ENCODE measurements at regions not wholly inside any gene's neighbourhood (a gene's known extent, or its start where the extent isn't known, plus 50 kb on each side); places are given as distances from the start of the nearest gene placed in this dataset.
A peak's percentile ranks its signal among the peaks of the same experiment; 100 is the strongest.

GRCh38 chr7:113175525-113176104 lies 57.3 kb upstream of the SMIM30 start:
- Histone ChIP-seq H3K79me2 (ENCODE audit: control insufficient read depth, insufficient read depth, low read length, poor library complexity) (no peaks in the 10 kb centered on the region), H3K18ac (ENCODE audit: low read length) (no peak overlapping the region), H2BK120ac (ENCODE audit: insufficient read depth, low read length, poor library complexity) (no peak overlapping the region), H3K4me1 (ENCODE audit: control insufficient read depth in 1 of 2, insufficient read depth in 2 of 2, low read length in 2 of 2) (no peaks in the 10 kb centered on the region), H3K14ac (ENCODE audit: low read length) (no peak overlapping the region), H2BK12ac (ENCODE audit: low read length) (no peak overlapping the region), H3K79me1 (ENCODE audit: low read length) (no peaks in the 10 kb centered on the region), H3K36me3 (ENCODE audit: control insufficient read depth in 1 of 2, insufficient read depth in 2 of 2, low read length in 2 of 2) (no peaks in the 10 kb centered on the region), H3K9ac (ENCODE audit: low read length) (no peak overlapping the region), H4K12ac (ENCODE audit: low read depth, low read length) (no peak overlapping the region), H3K23ac (ENCODE audit: low read length) (no peak overlapping the region), H2BK5ac (ENCODE audit: low read depth, low read length, poor library complexity) (no peak overlapping the region), H3K27ac (ENCODE audit: low read depth, low read length) (no peak overlapping the region), H4K8ac (ENCODE audit: low read depth, low read length) (no peak overlapping the region), H3K4me3 (ENCODE audit: low read depth, low read length) (no peak overlapping the region), H3K4me2 (ENCODE audit: low read length) (no peak overlapping the region), H2AFZ (ENCODE audit: insufficient read depth, low read length, poor library complexity) (no peak overlapping the region), H3K9me3 (ENCODE audit: insufficient read depth, low read depth, low read length) (no peaks in the 10 kb centered on the region), H3K27me3 (ENCODE audit: insufficient read depth, low read length) (no peaks in the 10 kb centered on the region), H3K4ac (ENCODE audit: low read depth, low read length) (no peak overlapping the region), H2AK5ac (ENCODE audit: low read length) (no peak overlapping the region), H4K91ac (ENCODE audit: low read depth, low read length) (no peak overlapping the region)
- WGBS (ENCODE audit: extremely low coverage, insufficient coverage, insufficient read length) = no CpG with 5 or more reads among the region's 1 CpG
- no peak for DNase-seq

DNA sequence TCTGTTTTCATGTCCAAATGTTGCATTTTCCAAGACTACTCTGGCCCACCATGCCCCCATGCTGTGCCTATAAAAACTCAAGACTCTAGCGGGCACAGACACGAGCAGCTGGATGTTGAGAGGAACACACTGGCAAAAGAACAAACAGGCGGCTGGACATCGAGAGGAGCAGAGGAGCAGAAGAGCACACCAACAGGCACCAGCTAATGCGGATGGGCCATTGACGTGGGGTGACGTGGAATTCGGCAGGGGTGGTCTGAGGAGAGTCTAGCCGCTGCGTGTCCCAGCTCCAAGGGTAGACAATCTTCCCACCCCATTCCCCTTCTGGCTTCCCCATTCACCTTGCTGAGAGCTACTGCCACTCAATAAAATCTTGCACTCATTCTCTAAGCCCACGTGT lies 54.4 kb upstream of the SMIM30 start:
- no peak overlapping the region for H3K4me2 ChIP-seq (ENCODE audit: low read length)
- H3K4ac ChIP-seq (ENCODE audit: low read depth, low read length) = no peak overlapping the region
- no peak overlapping the region for H4K12ac ChIP-seq (ENCODE audit: low read depth, low read length)
- no CpG with 5 or more reads among the region's 11 CpGs for WGBS (ENCODE audit: extremely low coverage, insufficient coverage, insufficient read length)
- no peak overlapping the region for H4K8ac ChIP-seq (ENCODE audit: low read depth, low read length)
- H3K79me2 ChIP-seq (ENCODE audit: control insufficient read depth, insufficient read depth, low read length, poor library complexity) = no peaks in the 10 kb centered on the region
- H3K36me3 ChIP-seq (ENCODE audit: control insufficient read depth in 1 of 2, insufficient read depth in 2 of 2, low read length in 2 of 2) = no peaks in the 10 kb centered on the region
- H3K23ac ChIP-seq (ENCODE audit: low read length) = no peak overlapping the region
- H3K27me3 ChIP-seq (ENCODE audit: insufficient read depth, low read length) = no peaks in the 10 kb centered on the region
- no peak overlapping the region for H3K14ac ChIP-seq (ENCODE audit: low read length)
- no peak for DNase-seq
- H2AK5ac ChIP-seq (ENCODE audit: low read length) = no peak overlapping the region
- H3K4me3 ChIP-seq (ENCODE audit: low read depth, low read length) = no peak overlapping the region
- H2AFZ ChIP-seq (ENCODE audit: insufficient read depth, low read length, poor library complexity) = no peak overlapping the region
- H3K18ac ChIP-seq (ENCODE audit: low read length) = no peak overlapping the region
- H2BK5ac ChIP-seq (ENCODE audit: low read depth, low read length, poor library complexity) = no peak overlapping the region
- H2BK12ac ChIP-seq (ENCODE audit: low read length) = no peak overlapping the region
- H4K91ac ChIP-seq (ENCODE audit: low read depth, low read length) = no peak overlapping the region
- H3K9me3 ChIP-seq (ENCODE audit: insufficient read depth, low read depth, low read length) = no peaks in the 10 kb centered on the region
- no peak overlapping the region for H3K9ac ChIP-seq (ENCODE audit: low read length)
- no peak overlapping the region for H2BK120ac ChIP-seq (ENCODE audit: insufficient read depth, low read length, poor library complexity)
- no peak overlapping the region for H3K27ac ChIP-seq (ENCODE audit: low read depth, low read length)
- H3K4me1 ChIP-seq (ENCODE audit: control insufficient read depth in 1 of 2, insufficient read depth in 2 of 2, low read length in 2 of 2) = no peaks in the 10 kb centered on the region
- H3K79me1 ChIP-seq (ENCODE audit: low read length) = no peaks in the 10 kb centered on the region

DNA sequence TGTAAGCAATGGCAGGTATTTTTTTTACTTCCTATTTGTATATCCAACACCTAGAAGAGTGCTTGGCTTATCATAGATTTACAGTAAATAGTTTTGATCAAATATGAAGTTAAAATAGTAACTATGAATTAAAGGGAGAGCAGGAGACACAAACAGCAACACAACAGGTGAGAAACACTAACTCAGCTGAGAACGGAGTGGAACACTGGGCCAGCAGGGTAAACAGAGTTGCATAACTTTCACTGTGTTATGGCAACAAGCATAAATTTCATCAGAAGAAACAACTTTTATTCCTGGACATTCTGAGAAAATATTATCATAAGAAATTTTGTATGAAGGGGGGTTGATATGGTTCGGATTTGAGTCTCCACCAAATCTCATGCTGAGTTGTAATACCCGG lies 52.2 kb upstream of the SMIM30 start:
- Histone ChIP-seq H3K4me1 (ENCODE audit: control insufficient read depth in 1 of 2, insufficient read depth in 2 of 2, low read length in 2 of 2) (no peaks in the 10 kb centered on the region), H3K4ac (ENCODE audit: low read depth, low read length) (no peak overlapping the region), H4K91ac (ENCODE audit: low read depth, low read length) (no peak overlapping the region), H4K8ac (ENCODE audit: low read depth, low read length) (no peak overlapping the region), H3K79me1 (ENCODE audit: low read length) (no peaks in the 10 kb centered on the region), H3K27me3 (ENCODE audit: insufficient read depth, low read length) (no peaks in the 10 kb centered on the region), H3K36me3 (ENCODE audit: control insufficient read depth in 1 of 2, insufficient read depth in 2 of 2, low read length in 2 of 2) (no peaks in the 10 kb centered on the region), H2BK12ac (ENCODE audit: low read length) (no peak overlapping the region), H3K4me3 (ENCODE audit: low read depth, low read length) (no peak overlapping the region), H3K14ac (ENCODE audit: low read length) (no peak overlapping the region), H3K18ac (ENCODE audit: low read length) (no peak overlapping the region), H2AK5ac (ENCODE audit: low read length) (no peak overlapping the region), H3K4me2 (ENCODE audit: low read length) (no peak overlapping the region), H3K9me3 (ENCODE audit: insufficient read depth, low read depth, low read length) (no peaks in the 10 kb centered on the region), H3K79me2 (ENCODE audit: control insufficient read depth, insufficient read depth, low read length, poor library complexity) (no peaks in the 10 kb centered on the region), H3K27ac (ENCODE audit: low read depth, low read length) (no peak overlapping the region), H4K12ac (ENCODE audit: low read depth, low read length) (no peak overlapping the region), H2BK5ac (ENCODE audit: low read depth, low read length, poor library complexity) (no peak overlapping the region), H3K9ac (ENCODE audit: low read length) (peak overlapping the region; percentile 47), H2AFZ (ENCODE audit: insufficient read depth, low read length, poor library complexity) (no peak overlapping the region), H2BK120ac (ENCODE audit: insufficient read depth, low read length, poor library complexity) (no peak overlapping the region), H3K23ac (ENCODE audit: low read length) (no peak overlapping the region)
- peak in 1 of 2 donors; percentile 43 for DNase-seq
- WGBS (ENCODE audit: extremely low coverage, insufficient coverage, insufficient read length) = no CpG with 5 or more reads among the region's 3 CpGs
